CD4-positive, CD25-positive, alpha-beta regulatory T cell (primary cell): ENCODE measurements at regions not wholly inside any gene's neighbourhood (a gene's known extent, or its start where the extent isn't known, plus 50 kb on each side); places are given as distances from the start of the nearest gene placed in this dataset.

Experiments
- ATAC-seq, 2 donors: fragments of 150-1000 bp; cut with Tn5 transposase; one replicate each; pipeline ENCODE4 v1.10.0; 2021; ENCODE audit warnings: low read depth in 2 of 2, moderate number of reproducible peaks in 2 of 2, moderate library complexity in 1 of 2
- DNase-seq, 3 donors: peaks; one replicate each; pipeline versions ENCODE4 v3.0.0 to v3.0.0-alpha.2; 2012 to 2022; ENCODE audit warnings: mixed read lengths in 1 of 3
- H3K27ac ChIP-seq: one replicate; pipeline ENCODE4 v1.7.0; 2013; ENCODE audit warnings: mild to moderate bottlenecking, low read length; ENCODE audit not compliant: insufficient read depth, poor library complexity, severe bottlenecking
- H3K27me3 ChIP-seq: one replicate; pipeline ENCODE4 v1.7.0; 2013; ENCODE audit warnings: low read length; ENCODE audit not compliant: control insufficient read depth, insufficient read depth
- H3K36me3 ChIP-seq: one replicate; pipeline ENCODE4 v1.7.0; 2013; ENCODE audit warnings: mild to moderate bottlenecking, low read length, moderate library complexity; ENCODE audit not compliant: control insufficient read depth, insufficient read depth
- H3K4me1 ChIP-seq: 2 replicates; pipeline ENCODE4 v1.7.0; 2013; ENCODE audit warnings: mild to moderate bottlenecking, low read length; ENCODE audit not compliant: insufficient read depth, control insufficient read depth, poor library complexity, severe bottlenecking
- H3K4me3 ChIP-seq: one replicate; pipeline ENCODE4 v1.7.0; 2013; ENCODE audit warnings: low read depth, mild to moderate bottlenecking, low read length, moderate library complexity
- H3K9me3 ChIP-seq, 2 experiments: 1 replicate in 1 of 2; 2 replicates in 1 of 2; pipeline ENCODE4 v1.7.0; 2013; ENCODE audit warnings: low read length in 2 of 2, mild to moderate bottlenecking in 1 of 2, moderate library complexity in 1 of 2; ENCODE audit not compliant: control insufficient read depth in 2 of 2
- H3K27ac Mint-ChIP-seq, 3 donors: one replicate each; pipeline ENCODE4 v1.8.0; 2020 to 2022; ENCODE audit warnings: mild to moderate bottlenecking in 3 of 3, mixed read lengths in 3 of 3, moderate library complexity in 2 of 3
- H3K27me3 Mint-ChIP-seq: one replicate; pipeline ENCODE4 v1.8.0; 2022; ENCODE audit warnings: mild to moderate bottlenecking, mixed read lengths
- H3K36me3 Mint-ChIP-seq: one replicate; pipeline ENCODE4 v1.8.0; 2020; ENCODE audit warnings: mixed read lengths
- H3K4me1 Mint-ChIP-seq, 4 donors: one replicate each; pipeline ENCODE4 v1.8.0; 2020 to 2022; ENCODE audit warnings: mixed read lengths in 4 of 4, mild to moderate bottlenecking in 1 of 4
- H3K4me3 Mint-ChIP-seq, 4 donors: one replicate each; pipeline ENCODE4 v1.8.0; 2020 to 2022; ENCODE audit warnings: mild to moderate bottlenecking in 4 of 4, mixed read lengths in 4 of 4, moderate library complexity in 3 of 4
- H3K9me3 Mint-ChIP-seq, 7 donors: one replicate each; pipeline ENCODE4 v1.8.0; 2020 to 2022; ENCODE audit warnings: mixed read lengths in 7 of 7, mild to moderate bottlenecking in 3 of 7, moderate library complexity in 2 of 7

GRCh38 chrX:16511796-16512776 is 137.9 kb upstream of the S100G start:
- H3K36me3 Mint-ChIP-seq, result no peaks in the 10 kb centered on the region
- H3K4me3 Mint-ChIP-seq, result peak overlapping the region in 1 of 4 donors; percentile 21
- peaks cover 0 to 4% (median 0%) of the 10 kb centered on the region in 7 donors for H3K9me3 Mint-ChIP-seq
- H3K4me1 ChIP-seq, result no peaks in the 10 kb centered on the region
- H3K27ac ChIP-seq, result no peak overlapping the region
- no peaks in the 10 kb centered on the region for H3K4me1 Mint-ChIP-seq
- H3K27me3 ChIP-seq, result no peaks in the 10 kb centered on the region
- no peak overlapping the region for H3K27ac Mint-ChIP-seq
- no peak for DNase-seq
- no peak for ATAC-seq
- no peaks in the 10 kb centered on the region for H3K27me3 Mint-ChIP-seq
- no peak overlapping the region for H3K4me3 ChIP-seq
- no peaks in the 10 kb centered on the region for H3K36me3 ChIP-seq
- H3K9me3 ChIP-seq, result no peaks in the 10 kb centered on the region

- no peak for ATAC-seq
- Mint-ChIP-seq H3K27ac (no peak overlapping the region), H3K27me3 (no peaks in the 10 kb centered on the region), H3K9me3 (peaks cover 0 to 4% (median 0%) of the 10 kb centered on the region in 7 donors), H3K4me3 (no peak overlapping the region), H3K4me1 (no peaks in the 10 kb centered on the region), H3K36me3 (no peaks in the 10 kb centered on the region)
- Histone ChIP-seq H3K4me1 (no peaks in the 10 kb centered on the region), H3K4me3 (no peak overlapping the region), H3K27ac (no peak overlapping the region), H3K9me3 (no peaks in the 10 kb centered on the region), H3K36me3 (no peaks in the 10 kb centered on the region), H3K27me3 (no peaks in the 10 kb centered on the region)
- DNase-seq, result no peak
Measured at GRCh38 chrX:16516232-16516876, 133.6 kb upstream of the S100G start.

GRCh38 chrX:16517039-16517605 is 132.8 kb upstream of the S100G start:
- ATAC-seq (no peak), DNase-seq (no peak)
- Mint-ChIP-seq H3K27ac (no peak overlapping the region), H3K4me3 (no peak overlapping the region), H3K27me3 (no peaks in the 10 kb centered on the region), H3K4me1 (no peaks in the 10 kb centered on the region), H3K36me3 (no peaks in the 10 kb centered on the region), H3K9me3 (peaks cover 0 to 6% (median 0%) of the 10 kb centered on the region in 7 donors)
- no peaks in the 10 kb centered on the region for H3K36me3 ChIP-seq
- no peaks in the 10 kb centered on the region for H3K9me3 ChIP-seq
- no peaks in the 10 kb centered on the region for H3K4me1 ChIP-seq
- no peak overlapping the region for H3K27ac ChIP-seq
- H3K4me3 ChIP-seq, result no peak overlapping the region
- H3K27me3 ChIP-seq, result no peaks in the 10 kb centered on the region

GRCh38 chrX:16518131-16518530 is 131.8 kb upstream of the S100G start:
- Mint-ChIP-seq H3K36me3 (no peaks in the 10 kb centered on the region), H3K9me3 (peaks cover 0 to 4% (median 0%) of the 10 kb centered on the region in 7 donors), H3K4me1 (no peaks in the 10 kb centered on the region), H3K27ac (no peak overlapping the region), H3K27me3 (no peaks in the 10 kb centered on the region), H3K4me3 (no peak overlapping the region)
- Histone ChIP-seq H3K36me3 (no peaks in the 10 kb centered on the region), H3K27ac (no peak overlapping the region), H3K27me3 (no peaks in the 10 kb centered on the region), H3K4me1 (no peaks in the 10 kb centered on the region), H3K9me3 (no peaks in the 10 kb centered on the region), H3K4me3 (no peak overlapping the region)
- no peak for DNase-seq
- ATAC-seq, result no peak

GRCh38 chrX:16524316-16524715 is 125.6 kb upstream of the S100G start:
- Histone ChIP-seq H3K27me3 (no peaks in the 10 kb centered on the region), H3K4me3 (no peak overlapping the region), H3K9me3 (no peaks in the 10 kb centered on the region), H3K4me1 (peaks cover 4% of the 10 kb centered on the region), H3K36me3 (no peaks in the 10 kb centered on the region), H3K27ac (no peak overlapping the region)
- Mint-ChIP-seq H3K27me3 (no peaks in the 10 kb centered on the region), H3K36me3 (no peaks in the 10 kb centered on the region), H3K4me1 (peaks cover 7 to 13% (median 9%) of the 10 kb centered on the region in 4 donors), H3K27ac (no peak overlapping the region), H3K4me3 (no peak overlapping the region), H3K9me3 (peaks cover 0 to 11% (median 3%) of the 10 kb centered on the region in 7 donors)
- no peak for DNase-seq
- ATAC-seq, result no peak

- Mint-ChIP-seq H3K36me3 (no peaks in the 10 kb centered on the region), H3K27me3 (no peaks in the 10 kb centered on the region), H3K27ac (no peak overlapping the region), H3K9me3 (peaks cover 0 to 11% (median 2%) of the 10 kb centered on the region in 7 donors), H3K4me3 (no peak overlapping the region), H3K4me1 (peaks cover 7 to 20% (median 9%) of the 10 kb centered on the region in 4 donors)
- H3K4me1 ChIP-seq, result peaks cover 4% of the 10 kb centered on the region
- ATAC-seq (no peak), DNase-seq (no peak)
- no peaks in the 10 kb centered on the region for H3K36me3 ChIP-seq
- H3K4me3 ChIP-seq, result no peak overlapping the region
- no peak overlapping the region for H3K27ac ChIP-seq
- H3K9me3 ChIP-seq, result no peaks in the 10 kb centered on the region
- no peaks in the 10 kb centered on the region for H3K27me3 ChIP-seq
Measured at GRCh38 chrX:16526003-16526402, 124.0 kb upstream of the S100G start.

- peak in 2 of 3 donors; percentile 26 to 48 for DNase-seq
- Mint-ChIP-seq H3K4me3 (peak overlapping the region in 2 of 4 donors; percentile 23 to 35), H3K36me3 (no peaks in the 10 kb centered on the region), H3K27ac (peak overlapping the region; percentile 61 to 92 (median 85)), H3K27me3 (no peaks in the 10 kb centered on the region), H3K9me3 (peaks cover 0 to 11% (median 1%) of the 10 kb centered on the region in 7 donors), H3K4me1 (peaks cover 7 to 20% (median 9%) of the 10 kb centered on the region in 4 donors)
- peaks cover 4% of the 10 kb centered on the region for H3K4me1 ChIP-seq
- H3K4me3 ChIP-seq, result no peak overlapping the region
- H3K36me3 ChIP-seq, result no peaks in the 10 kb centered on the region
- ATAC-seq, result no peak
- no peaks in the 10 kb centered on the region for H3K9me3 ChIP-seq
- H3K27me3 ChIP-seq, result no peaks in the 10 kb centered on the region
- H3K27ac ChIP-seq, result peak overlapping the region; percentile 5
Measured at GRCh38 chrX:16528620-16529019, 121.3 kb upstream of the S100G start.
